Keratinocyte (primary cell): ENCODE measurements at regions not wholly inside any gene's neighbourhood (a gene's known extent, or its start where the extent isn't known, plus 50 kb on each side); places are given as distances from the start of the nearest gene placed in this dataset.

Experiments
- CTCF ChIP-seq, 3 experiments: IDR thresholded peaks in 1 of 3; conservative IDR thresholded peaks in 1 of 3; optimal IDR thresholded peaks in 1 of 3; 2 replicates in 2 of 3; 3 replicates in 1 of 3; pipeline versions ENCODE3 to v1.5.1; 2011; ENCODE audit warnings: low read length in 3 of 3, mild to moderate bottlenecking in 3 of 3, moderate library complexity in 2 of 3, control low read depth in 1 of 3, inconsistent platforms in 1 of 3; ENCODE audit not compliant: insufficient read depth in 2 of 3; ENCODE audit errors: extremely low read depth in 1 of 3
- EZH2 ChIP-seq: IDR thresholded peaks from one replicate; pipeline ENCODE4 v1.6.1; 2012; ENCODE audit warnings: inconsistent platforms, mild to moderate bottlenecking, low read length, moderate library complexity

- TF ChIP-seq CTCF (optimal IDR thresholded peaks at IDR 0.05 in 1 of 3, IDR thresholded peaks at IDR 0.05 in 1 of 3, conservative IDR thresholded peaks at IDR 0.05 in 1 of 3; ENCODE audit: extremely low read depth in 1 of 3, insufficient read depth in 2 of 3, low read length in 3 of 3) (no peak), EZH2 (no peak)
These were observed 1387.9 kb downstream of the CDH8 start for GRCh38 chr16:60648290-60648689.
